ENCODE measurements at regions not wholly inside any gene's neighbourhood (a gene's known extent, or its start where the extent isn't known, plus 50 kb on each side); places are given as distances from the start of the nearest gene placed in this dataset.
"Not testable (repeated sequence)": the region's sequence is repeated elsewhere in the genome, so short reads cannot be mapped to it uniquely, and the experiment has no call there.

DNA sequence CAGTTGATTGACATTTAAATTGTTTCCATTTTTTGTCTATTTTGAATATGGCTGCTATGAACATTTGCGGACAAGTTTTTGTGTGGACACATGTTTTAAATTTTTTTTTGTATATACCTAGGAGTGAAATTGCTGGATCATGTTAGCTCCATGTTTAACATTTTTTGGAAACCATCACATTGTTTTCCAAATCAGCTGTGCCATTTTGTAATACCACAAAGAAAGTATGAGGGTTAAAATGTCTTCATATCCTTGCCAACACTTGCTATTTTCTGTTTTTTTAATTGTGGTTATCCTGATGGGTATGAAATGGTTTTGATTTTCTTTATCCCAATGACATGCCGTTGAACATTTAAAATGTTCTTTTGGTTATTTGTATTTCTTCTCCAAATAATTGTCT, 52.1 kb downstream of the CARTPT start:
- intact Hi-C loops (cut with DNase I), result no loop called here
- no peak for DNase-seq (ENCODE audit: low spot score)

- intact Hi-C loops (cut with DNase I), result no loop called here
- DNase-seq (ENCODE audit: low spot score), result no peak
Measured at GRCh38 chr5:71778678-71779276, 59.7 kb downstream of the CARTPT start.

GRCh38 chr5:71780597-71780996, 61.5 kb downstream of the CARTPT start:
- intact Hi-C loops (cut with DNase I), result loop anchor here (5.0 kb wide), 1 partner anchor 192 kb away; no protein-coding TSS in a partner anchor

GRCh38 chr5:71782393-71782770, 63.3 kb downstream of the CARTPT start:
- intact Hi-C loops (cut with DNase I), result loop anchor here (2.0 to 5.0 kb wide), 4 partner anchors 140 to 324 kb away; partner anchors contain the start of gene MAP1B
- no peak for DNase-seq (ENCODE audit: low spot score)

More at GRCh38 chr5:71780597-71780996, 61.5 kb downstream of the CARTPT start:
- DNase-seq (ENCODE audit: low spot score), result no peak

GRCh38 chr5:71782771-71783770, 64.0 kb downstream of the CARTPT start:
- intact Hi-C loops (cut with DNase I), result loop anchor here (1.0 to 5.0 kb wide), 5 partner anchors 140 to 525 kb away; partner anchors contain the start of gene MAP1B
- DNase-seq (ENCODE audit: low spot score), result peak; percentile 86

GRCh38 chr5:71783891-71784290, 64.8 kb downstream of the CARTPT start:
- intact Hi-C loops (cut with DNase I), result loop anchor here (1.0 to 5.0 kb wide), 5 partner anchors 139 to 524 kb away; partner anchors contain the start of gene MAP1B
- no peak for DNase-seq (ENCODE audit: low spot score)

- intact Hi-C loops (cut with DNase I), result no loop called here
- DNase-seq (ENCODE audit: low spot score), result no peak
Measured at GRCh38 chr5:71786337-71787055, 67.4 kb downstream of the CARTPT start.

- DNase-seq (ENCODE audit: low spot score), result no peak
- intact Hi-C loops (cut with DNase I), result no loop called here
Measured at GRCh38 chr5:71788794-71789193, 69.7 kb downstream of the CARTPT start.

GRCh38 chr5:71789746-71790145, 70.7 kb downstream of the CARTPT start:
- intact Hi-C loops (cut with DNase I), result no loop called here
- DNase-seq (ENCODE audit: low spot score), result no peak

- DNase-seq (ENCODE audit: low spot score), result no peak
- intact Hi-C loops (cut with DNase I), result no loop called here
Measured at GRCh38 chr5:71790433-71790832, 71.4 kb downstream of the CARTPT start.

- intact Hi-C loops (cut with DNase I); DNase-seq (ENCODE audit: low spot score): not testable (repeated sequence)
Measured at GRCh38 chr5:71792041-71792440, 73.0 kb downstream of the CARTPT start.

DNA sequence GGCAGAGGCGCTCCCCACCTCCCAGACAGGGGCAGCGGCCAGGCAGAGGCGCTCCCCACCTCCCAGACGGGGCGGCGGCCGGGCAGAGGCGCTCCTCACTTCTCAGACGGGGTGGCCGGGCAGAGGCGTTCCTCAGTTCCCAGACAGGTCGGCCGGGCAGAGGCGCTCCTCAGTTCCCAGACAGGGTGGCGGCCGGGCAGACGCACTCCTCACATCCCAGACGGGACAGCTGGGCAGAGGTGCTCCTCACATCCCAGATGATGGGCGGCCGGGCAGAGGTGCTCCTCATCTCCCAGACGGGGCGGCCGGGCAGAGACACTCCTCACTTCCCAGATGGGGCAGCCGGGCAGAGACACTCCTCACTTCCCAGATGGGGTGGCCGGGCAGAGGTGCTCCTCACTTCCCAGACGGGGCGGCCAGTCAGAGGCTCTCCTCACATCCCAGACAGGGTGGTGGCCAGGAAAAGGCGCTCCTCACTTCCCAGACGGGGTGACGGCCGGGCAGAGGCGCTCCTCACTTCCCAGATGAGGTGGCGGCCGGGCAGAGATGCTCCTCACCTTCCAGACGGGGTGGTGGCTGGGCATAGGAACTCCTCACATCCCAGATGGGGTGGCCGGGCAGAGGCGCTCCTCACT, 75.1 kb downstream of the CARTPT start:
- intact Hi-C loops (cut with DNase I), result no loop called here
- DNase-seq (ENCODE audit: low spot score), result no peak

DNA sequence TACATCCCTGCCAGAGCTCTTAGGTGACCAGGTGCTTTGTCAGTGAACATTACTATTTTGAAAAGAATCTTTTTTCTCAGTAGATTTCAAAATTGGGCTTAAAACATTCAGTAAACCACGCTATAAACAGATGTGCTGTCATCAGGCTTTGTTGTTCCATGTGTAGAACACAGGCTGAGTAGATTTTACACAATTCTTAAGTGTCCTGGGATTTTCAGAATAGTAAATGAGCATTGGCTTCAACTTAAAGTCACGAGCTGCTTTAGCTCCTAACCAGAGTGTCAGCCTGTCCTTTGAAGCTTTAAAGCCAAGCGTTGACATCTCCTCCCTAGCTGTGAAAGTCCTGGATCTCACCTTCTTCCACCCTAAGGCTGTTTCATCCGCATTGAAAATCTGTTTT, 83.6 kb downstream of the CARTPT start:
- intact Hi-C loops (cut with DNase I), result no loop called here
- DNase-seq (ENCODE audit: low spot score), result no peak

DNA sequence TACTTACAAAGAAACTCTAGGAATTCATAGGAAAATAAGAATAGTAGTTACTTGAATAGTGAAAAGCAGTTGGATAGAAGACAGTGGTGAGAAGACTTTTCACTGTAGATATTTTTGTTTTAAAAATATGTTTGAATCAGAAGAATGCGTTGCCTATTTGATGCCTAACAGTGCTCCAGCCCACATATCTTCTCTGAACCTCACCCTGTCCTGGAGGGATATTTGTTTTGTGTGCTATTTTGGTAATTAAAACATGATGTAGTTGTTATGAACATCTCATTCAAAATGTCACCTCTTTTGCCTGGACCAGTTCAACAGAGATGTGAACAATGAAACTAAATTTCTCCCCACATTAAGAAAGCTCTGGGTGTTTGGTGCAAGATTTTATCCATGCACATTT, 87.6 kb downstream of the CARTPT start:
- intact Hi-C loops (cut with DNase I), result no loop called here
- no peak for DNase-seq (ENCODE audit: low spot score)

GRCh38 chr5:71807909-71808308, 88.8 kb downstream of the CARTPT start:
- no peak for DNase-seq (ENCODE audit: low spot score)

GRCh38 chr5:71809446-71809845, 90.4 kb downstream of the CARTPT start:
- intact Hi-C loops (cut with DNase I), result no loop called here
- no peak for DNase-seq (ENCODE audit: low spot score)

More at GRCh38 chr5:71807909-71808308, 88.8 kb downstream of the CARTPT start:
- intact Hi-C loops (cut with DNase I), result no loop called here

- intact Hi-C loops (cut with DNase I), result no loop called here
- DNase-seq (ENCODE audit: low spot score), result no peak
Measured at GRCh38 chr5:71810023-71810422, 90.9 kb downstream of the CARTPT start.

GRCh38 chr5:71810471-71811195, 91.6 kb downstream of the CARTPT start:
- no peak for DNase-seq (ENCODE audit: low spot score)
- intact Hi-C loops (cut with DNase I), result no loop called here

- intact Hi-C loops (cut with DNase I), result no loop called here
- DNase-seq (ENCODE audit: low spot score), result no peak
Measured at GRCh38 chr5:71811779-71812178, 92.7 kb downstream of the CARTPT start.

Measured in cardiac septum (tissue), 1 donor.